ENCODE measurements at regions not wholly inside any gene's neighbourhood (a gene's known extent, or its start where the extent isn't known, plus 50 kb on each side); places are given as distances from the start of the nearest gene placed in this dataset.

GRCh38 chr16:64182985-64183384, 938.9 kb downstream of the CDH11 start:
- TF ChIP-seq POLR2AphosphoS5 (IDR thresholded peaks at IDR 0.05; ENCODE audit: insufficient read depth in 1 of 2, low read depth in 1 of 2) (no peak), CTCF (IDR thresholded peaks at IDR 0.05) (no peak)

Data from vagina (tissue), 2 donors.